GM19372 (cell line): ENCODE measurements at regions not wholly inside any gene's neighbourhood (a gene's known extent, or its start where the extent isn't known, plus 50 kb on each side); places are given as distances from the start of the nearest gene placed in this dataset.
"Not testable (repeated sequence)": the region's sequence is repeated elsewhere in the genome, so short reads cannot be mapped to it uniquely, and the experiment has no call there.

ENCODE experiments used
- ATAC-seq: cut with Tn5 transposase; IDR thresholded peaks from one replicate; pipeline ENCODE4 v1.9.1; 2021; ENCODE audit warnings: mild to moderate bottlenecking, low read depth, moderate library complexity; ENCODE audit not compliant: unreplicated experiment

DNA sequence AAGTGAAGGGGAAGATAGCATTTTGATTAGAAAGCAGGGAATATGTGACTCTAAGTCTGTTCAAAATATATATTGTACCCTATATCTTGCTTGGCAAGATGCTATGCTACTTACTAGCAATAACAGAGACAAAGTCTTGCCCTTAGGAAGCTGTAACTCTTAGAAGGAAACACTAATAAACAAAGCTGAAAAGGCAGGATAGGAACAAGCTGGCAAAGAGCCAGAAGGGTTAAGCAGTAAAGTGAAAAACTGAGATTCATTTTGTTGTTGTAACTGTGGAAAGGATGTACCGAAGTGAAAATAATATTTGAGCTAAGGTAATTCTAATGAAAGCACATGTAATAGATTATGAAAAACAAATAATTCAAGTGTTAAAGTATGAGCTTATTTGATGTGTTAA is 527.1 kb upstream of the FLRT2 start:
- ATAC-seq = no peak

DNA sequence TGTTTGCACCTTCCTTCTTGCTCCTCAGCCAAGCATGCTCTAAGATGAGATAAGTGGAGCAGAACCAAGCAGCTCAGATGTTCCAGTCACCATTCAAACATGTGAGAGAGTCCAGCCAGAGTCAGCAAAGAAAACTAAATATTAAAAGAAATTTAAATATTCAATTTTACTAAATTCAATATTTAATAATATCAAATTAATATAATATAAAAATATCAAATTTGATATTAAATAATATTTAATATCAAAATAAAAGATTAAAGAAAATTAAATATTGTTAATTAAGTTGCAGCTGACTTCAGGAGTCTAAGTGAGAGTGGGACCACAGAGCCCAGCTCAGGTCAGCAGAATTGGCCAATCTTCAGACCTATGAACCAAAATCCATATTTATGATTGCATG is 526.1 kb upstream of the FLRT2 start:
- ATAC-seq = no peak

DNA sequence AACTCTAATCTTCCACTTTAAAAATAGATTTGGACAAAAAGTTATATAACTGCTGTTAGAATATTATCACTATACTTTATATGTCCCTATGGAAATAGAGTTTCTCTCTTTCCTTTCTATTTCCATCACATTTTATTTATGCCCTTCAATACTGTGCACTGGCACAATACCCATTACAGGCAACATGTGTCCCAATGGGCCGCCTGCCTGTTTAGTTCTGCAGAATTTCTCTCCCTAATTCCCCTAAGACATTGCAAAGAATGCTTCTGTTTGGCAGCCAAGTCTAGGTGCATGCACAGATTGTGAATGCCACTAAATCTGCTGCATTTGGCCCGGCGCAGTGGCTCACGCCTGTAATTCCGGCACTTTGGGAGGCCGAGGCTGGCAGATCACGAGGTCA is 520.4 kb upstream of the FLRT2 start:
- ATAC-seq = no peak

DNA sequence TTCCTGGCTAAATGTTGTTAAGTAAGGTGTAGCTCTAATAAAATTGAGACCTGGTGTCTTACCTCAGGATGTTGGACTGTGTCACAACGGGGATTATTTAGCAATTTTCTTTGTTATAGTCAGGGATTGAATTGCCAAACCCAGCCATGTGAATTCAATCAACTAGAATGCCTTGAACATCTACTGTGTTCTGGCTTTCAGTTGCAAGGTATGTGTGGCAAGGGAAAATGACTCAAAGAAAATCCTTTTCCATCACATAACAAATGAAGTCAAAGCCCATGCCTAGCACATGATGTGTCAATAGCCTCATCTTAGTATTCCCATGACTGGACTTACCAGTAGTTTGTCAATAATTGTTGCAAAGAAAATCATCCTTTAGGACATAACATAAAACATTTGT is 519.8 kb upstream of the FLRT2 start:
- no peak for ATAC-seq

DNA sequence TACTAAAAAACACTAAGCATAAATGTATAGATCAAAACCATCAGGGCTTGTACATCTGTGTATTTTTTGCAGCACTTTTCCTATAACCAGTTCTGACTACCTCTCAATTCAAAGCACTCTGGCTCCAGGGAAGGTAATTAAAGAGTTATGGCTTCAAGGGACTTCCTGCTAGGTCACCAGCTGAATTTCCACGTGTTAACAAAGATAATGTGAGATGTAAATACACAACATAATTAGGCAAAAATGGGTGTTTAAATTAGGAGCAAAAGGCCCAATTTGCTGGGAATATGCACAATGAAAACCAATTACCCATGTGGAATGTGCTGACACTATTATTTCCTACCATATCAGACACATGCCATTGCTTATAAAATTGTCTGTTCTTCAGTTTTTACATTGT is 513.4 kb upstream of the FLRT2 start:
- no peak for ATAC-seq

DNA sequence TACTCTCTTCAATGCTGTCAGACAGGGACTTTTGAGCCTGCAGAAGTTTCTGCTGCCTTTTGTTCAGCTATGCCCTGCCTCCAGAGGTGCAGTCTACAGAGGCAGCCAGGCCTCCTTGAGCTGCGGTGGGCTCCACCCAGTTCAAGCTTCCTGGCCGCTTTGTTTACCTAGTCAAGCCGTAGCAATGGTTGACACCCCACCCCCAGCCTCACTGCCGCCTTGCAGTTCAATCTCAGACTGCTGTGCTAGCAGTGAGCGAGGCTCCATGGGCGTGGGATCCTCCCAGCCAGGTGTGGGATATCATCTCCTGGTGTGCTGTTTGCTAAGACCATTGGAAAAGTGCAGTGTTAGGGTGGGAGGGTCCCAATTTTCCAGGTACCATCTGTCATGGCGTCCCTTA is 506.1 kb upstream of the FLRT2 start:
- not testable (repeated sequence) for ATAC-seq

DNA sequence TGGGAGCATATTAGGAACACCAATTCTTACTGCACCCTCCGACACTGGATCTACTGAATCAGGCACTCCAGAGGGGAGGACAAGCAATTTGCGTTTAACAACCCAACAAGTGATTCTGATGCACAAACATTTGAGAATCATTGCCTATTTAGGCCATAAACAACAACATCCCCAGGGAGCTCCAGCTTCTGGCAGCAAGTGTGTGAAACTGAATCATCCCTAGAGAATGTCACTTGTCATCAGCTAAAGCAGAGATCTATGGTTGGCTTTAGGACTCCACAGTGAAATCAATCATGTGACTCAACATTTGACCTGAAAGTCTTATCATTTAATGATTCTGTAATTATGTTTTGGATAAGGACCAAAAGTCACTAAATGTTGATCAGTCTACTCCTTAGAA is 505.0 kb upstream of the FLRT2 start:
- ATAC-seq = no peak

DNA sequence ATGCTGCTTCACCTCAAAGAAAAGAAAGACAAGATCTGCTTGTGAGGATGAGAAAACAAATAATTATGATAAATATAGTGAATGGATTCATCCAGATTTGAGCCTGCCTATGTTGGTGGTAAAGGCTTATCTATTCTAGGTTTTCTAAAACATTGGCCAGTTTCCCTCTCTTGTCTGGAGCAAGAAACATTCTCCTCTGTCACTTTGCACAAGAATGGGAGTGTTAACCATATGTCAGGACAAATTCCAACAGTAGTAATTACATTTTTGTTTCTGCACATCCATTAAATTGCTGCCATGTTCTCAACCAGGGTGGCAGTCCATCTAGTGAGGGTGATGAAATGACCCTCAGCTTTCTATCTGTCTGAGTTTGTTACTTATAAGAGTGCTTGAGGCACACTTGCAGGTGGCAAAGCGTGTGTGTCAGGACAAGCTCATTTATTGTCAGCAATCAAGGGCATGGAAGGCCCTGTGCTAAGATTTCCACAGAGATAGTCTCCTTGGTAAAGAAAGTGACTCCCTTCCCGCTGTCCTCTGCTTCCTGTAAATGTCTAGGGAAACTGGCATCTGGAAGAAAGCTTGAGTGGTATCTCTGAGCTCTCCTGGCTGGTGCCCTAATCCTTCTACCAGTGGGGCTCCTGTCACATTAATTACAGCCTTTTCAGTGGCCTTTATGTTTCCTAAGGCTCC is 502.1 kb upstream of the FLRT2 start:
- no peak for ATAC-seq

DNA sequence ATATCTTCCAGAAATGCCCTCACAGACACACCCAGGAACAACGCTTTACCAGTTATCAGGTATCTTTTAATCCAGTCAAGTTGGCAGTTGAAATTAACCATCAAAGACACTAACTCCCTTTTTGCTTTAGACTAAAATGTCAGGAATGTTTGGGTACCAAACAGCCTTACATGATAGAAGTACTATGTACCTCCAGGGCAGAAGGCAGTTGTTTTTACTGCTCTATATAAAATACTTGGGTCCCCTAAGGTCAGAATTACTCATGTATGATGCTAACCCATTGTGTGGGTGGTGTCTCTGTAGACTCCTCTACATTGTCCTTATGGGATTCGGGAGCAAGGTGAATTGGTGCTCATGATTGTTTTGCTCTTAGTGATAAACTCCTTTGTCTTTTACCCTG is 492.5 kb upstream of the FLRT2 start:
- ATAC-seq = no peak

DNA sequence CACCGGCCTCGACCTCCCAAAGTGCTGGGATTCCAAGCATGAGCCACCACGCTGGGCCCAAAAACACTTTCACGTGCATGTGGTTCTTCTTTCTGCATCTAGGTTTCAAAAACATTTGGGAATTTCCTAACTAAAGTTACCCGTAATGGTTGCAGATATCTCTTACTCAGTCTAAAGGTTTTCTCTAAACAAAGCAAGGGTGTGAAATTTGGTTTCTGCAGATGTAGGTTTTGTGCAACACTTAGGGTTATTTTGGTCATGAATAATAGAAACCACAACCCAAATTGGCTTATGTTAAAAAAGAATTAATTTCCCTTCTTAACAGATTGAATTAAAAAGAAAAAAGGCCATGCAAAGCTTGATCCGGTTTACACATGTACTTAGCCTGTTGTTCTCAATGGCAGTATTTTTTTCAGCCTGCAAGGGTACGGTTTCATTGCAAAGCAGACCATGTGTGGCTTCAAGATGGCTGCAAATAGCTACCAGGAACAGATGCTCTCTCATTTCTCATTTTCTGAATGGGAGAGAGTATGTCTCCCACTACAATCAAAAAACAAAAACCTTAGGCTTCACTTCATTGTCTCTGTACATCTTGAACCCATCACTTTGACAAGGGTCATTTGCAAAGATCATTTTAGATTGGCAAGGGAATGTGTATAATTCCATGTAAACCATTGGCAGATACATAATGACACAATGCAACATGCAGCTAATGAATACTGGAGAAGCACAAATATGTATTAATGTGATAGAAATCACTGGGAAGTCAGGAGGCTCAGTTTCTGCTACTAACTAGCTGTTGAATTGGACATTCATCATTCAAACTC is 491.2 kb upstream of the FLRT2 start:
- no peak for ATAC-seq

DNA sequence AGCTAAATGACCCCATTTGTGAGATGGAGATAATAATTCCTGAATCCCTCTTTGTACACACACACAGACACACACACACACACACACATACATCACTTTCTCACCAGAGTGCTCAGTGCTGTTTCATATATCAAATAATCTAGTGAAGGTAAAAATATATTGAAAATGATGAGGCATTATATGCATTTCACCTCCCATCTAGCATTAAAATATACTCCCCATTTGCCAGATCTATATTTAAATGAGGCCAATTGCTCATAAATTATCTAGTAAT is 490.7 kb upstream of the FLRT2 start:
- ATAC-seq = no peak

DNA sequence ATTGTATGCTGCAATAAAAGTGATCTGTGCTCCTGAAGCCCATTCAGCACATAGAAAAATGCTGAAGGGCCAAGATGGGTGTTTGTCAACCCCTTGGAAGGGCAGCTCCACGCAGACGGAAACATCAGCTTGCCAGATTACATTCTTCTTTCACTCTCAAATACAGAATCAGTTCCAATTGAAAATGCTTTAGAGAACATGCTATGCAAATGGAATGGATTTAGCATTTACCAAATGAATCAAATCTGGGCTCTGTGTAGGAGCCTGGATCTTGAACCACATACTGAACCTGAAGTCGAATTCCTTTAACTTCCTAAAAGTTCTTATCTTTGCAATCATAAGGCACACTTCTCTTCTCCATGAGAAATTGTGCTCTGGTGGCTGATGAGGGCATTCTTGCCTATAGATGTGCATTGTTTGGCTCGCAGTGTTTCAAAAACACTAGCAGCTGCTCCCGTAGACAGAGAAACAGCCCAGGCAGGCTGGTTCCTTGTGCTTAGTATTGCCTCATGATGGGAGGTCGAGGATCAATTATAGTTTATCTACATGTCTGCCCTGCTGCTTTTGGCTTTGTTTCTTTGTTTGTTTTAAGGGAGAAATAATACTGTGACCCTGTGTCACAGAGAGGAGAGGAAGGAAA is 489.8 kb upstream of the FLRT2 start:
- no peak for ATAC-seq

DNA sequence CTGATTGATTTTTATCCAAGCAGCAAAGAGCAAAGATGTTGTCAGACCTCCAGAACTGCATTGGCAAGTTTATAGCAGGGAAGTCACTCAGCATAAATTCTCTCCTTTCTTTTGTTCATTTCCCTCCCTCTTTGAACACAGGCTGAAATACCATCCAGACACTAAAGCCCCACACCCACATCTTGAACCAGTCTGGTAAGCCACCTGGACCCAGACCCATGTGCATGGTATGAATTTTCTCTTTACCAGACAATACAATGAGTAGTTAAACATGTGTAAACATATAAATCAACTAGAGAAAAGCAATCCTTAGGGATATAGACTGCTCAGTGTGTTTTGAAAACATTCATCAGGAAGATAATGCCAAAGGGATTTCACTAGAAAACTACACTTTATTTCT is 488.3 kb upstream of the FLRT2 start:
- ATAC-seq = no peak

DNA sequence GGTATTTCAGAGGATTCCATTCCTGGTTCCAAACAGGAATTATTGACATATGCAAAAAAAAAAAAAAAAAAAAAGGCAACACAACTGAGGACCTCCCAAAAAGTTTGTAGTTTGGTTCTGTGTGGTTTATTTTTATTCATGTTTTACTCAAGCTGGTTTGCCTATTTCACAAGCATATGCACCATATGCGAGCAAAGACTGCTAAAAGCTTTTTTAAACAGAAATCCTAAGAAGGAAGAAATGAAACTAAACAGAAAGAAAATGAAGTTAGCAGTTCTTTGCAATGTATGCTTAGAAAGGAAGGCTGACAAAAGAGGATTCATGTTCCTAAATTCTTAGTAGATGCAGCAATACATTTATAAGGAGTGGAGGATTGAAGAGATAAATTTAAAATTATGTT is 487.6 kb upstream of the FLRT2 start:
- no peak for ATAC-seq

DNA sequence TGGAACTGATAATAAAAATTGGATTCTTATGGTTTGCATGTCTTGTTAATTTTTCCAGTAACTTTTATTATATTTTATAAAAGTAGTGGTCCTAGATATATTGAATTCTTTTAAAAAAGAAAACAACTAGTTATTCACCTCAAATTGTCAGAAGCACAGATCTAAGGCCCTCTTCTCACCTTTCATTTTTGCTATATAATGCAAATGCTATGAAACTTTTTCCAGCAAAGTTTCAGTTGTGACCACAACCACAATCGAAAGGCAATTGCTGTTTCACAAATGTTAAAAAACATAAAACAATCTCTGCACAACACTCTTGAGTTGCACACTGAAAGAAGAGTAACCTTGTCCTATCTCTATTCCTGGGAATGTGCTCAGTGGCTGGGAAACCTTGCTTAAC is 479.8 kb upstream of the FLRT2 start:
- ATAC-seq = no peak

DNA sequence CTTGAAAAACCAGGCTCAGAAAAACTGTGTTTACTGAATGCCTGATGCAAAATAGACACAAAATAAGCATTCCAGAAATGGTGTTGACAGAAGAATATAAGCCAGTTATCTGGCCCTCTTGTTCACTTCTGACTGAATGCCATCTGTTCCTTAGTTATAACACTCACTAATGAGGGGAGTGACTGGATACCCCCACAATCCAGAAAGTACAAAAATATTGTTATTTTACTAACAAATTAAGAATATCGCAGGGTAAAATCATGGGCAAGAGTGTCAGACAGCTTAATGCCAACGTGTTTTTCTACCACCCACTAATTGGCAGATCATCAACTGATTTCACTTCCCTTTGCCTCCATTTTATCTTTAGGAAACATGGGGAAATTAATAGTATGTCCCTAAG is 477.3 kb upstream of the FLRT2 start:
- no peak for ATAC-seq

DNA sequence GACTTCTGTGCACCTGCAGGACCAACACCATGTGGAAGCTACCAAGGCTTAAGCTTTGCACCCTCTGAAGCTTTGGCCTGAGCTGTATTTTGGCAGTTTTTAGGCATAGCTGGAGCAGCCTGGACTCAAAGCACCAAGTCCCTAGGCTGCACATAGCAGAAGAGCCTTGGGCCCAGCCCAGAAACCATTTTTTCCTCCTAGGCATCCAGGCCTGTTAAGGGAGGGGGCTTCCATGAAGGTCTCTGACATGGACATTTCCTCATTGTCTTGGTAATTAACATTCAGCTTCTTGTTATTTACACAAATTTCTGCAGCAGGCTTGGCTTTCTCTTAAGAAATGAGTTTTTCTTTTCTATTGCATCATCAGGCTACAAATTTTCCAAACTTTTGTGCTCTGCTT is 475.8 kb upstream of the FLRT2 start:
- ATAC-seq = no peak

DNA sequence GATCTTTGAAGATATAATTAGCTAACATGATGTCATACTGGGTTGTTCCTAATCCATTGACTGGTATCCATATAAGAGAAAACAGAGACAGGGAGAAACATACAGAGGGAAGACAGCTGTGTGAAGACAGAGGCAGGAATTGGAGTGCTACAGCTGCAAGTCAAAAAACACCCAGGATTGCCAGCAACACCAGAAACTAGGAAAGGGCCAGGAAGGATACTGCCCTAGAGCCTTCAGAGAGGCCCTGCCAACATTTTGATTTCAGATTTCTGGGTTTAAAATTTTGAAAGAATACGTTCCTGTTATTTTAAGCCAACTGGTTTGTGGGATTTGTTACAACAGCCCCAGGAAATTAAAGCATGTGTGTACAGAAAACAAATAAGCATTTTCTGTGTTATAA is 473.7 kb upstream of the FLRT2 start:
- no peak for ATAC-seq

DNA sequence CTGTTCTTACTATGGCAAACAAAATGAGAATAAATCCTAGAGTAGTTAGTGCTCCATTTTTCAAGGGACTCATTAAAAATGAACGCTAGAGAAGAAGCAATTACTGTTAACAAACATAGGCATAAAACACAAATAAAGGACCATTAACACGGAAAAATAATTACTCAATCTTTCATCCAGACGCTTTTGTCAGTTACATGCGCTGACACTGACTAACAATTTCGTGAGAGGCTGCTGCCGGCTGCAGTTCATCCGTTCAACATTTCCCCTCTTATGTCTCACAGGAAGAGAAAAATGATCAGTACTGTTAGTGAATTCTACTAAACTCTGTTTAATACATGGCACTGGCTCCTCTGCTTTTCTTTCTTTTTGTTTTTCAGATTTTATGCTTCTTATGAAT is 472.7 kb upstream of the FLRT2 start:
- ATAC-seq = no peak

DNA sequence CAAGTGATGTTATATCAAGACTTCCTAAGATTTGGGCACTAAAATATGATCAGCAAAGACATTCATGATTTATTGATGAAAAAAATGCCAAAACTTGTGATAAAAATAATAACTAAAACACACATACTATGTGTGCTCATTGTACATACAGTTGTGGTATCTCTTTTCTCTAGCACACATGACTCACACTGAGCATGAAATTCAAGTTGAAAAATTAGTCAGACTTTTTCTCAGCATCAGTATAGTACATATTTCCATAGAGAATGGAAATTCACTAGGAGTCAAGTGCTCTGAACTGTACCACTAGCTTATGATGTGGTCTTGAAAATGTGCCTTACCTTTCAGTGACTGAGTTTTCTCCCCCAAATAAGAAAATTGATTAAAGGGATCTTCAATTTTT is 471.8 kb upstream of the FLRT2 start:
- ATAC-seq = no peak

DNA sequence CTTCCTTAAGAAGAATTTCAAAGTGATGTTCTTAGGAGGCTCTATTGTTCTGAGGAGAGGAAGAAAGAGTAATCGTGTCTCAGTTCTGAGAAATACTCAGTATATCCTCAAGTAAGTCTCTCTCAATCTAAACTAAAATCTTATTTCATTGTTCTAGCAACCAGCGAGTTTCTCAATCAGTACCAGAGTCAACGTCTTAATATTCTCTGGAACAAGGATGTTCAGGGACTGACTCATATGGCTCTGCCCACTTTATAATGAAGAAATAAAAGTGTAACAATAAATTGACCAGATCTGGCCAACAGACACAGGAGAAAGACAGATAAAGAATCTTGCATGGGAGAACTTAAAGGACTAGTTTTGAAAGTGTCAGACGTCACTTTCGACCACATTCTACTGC is 469.8 kb upstream of the FLRT2 start:
- no peak for ATAC-seq

DNA sequence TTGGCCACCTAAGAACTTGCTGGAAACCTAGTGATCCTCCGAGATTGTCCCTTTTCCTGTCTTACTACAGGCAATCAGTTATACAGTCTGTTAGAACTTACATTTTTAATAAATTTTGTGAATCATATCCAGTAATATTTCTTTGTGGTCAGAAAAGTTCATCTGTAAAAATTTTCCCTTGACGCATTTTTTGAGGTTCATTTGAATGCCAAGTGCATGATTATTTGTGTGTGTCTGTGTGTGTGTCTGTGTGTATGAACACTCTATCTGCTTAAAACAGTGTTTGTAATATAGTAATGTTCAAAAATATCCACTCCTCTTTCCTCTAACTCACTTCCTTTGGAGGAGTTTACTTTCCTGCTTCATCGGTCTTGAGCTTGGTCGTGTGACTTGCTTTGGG is 468.7 kb upstream of the FLRT2 start:
- no peak for ATAC-seq
